DMS 273 (cell line): ENCODE measurements at regions not wholly inside any gene's neighbourhood (a gene's known extent, or its start where the extent isn't known, plus 50 kb on each side); places are given as distances from the start of the nearest gene placed in this dataset.

Experiments used
- DNase-seq: peaks from one replicate; lab custom pipeline; 2025; ENCODE audit not compliant: unreplicated experiment; lab: John Stamatoyannopoulos, UW

GRCh38 chr12:126862500-126862899, 1404.5 kb upstream of the TMEM132C start:
- DNase-seq, result no peak

- DNase-seq, result no peak
Measured at GRCh38 chr12:126869644-126870043, 1397.3 kb upstream of the TMEM132C start.

- no peak for DNase-seq
Measured at GRCh38 chr12:126873701-126874100, 1393.3 kb upstream of the TMEM132C start.

GRCh38 chr12:126874427-126875026, 1392.4 kb upstream of the TMEM132C start:
- DNase-seq, result peak; percentile 64

GRCh38 chr12:126879842-126880241, 1387.1 kb upstream of the TMEM132C start:
- DNase-seq, result no peak

GRCh38 chr12:126883697-126884096, 1383.3 kb upstream of the TMEM132C start:
- DNase-seq, result no peak

GRCh38 chr12:126889501-126889900, 1377.5 kb upstream of the TMEM132C start:
- DNase-seq, result no peak

GRCh38 chr12:126890097-126890496, 1376.9 kb upstream of the TMEM132C start:
- no peak for DNase-seq

- no peak for DNase-seq
Measured at GRCh38 chr12:126891789-126892188, 1375.2 kb upstream of the TMEM132C start.

- no peak for DNase-seq
Measured at GRCh38 chr12:126895951-126896913, 1370.7 kb upstream of the TMEM132C start.

- DNase-seq, result no peak
Measured at GRCh38 chr12:126897102-126897501, 1369.9 kb upstream of the TMEM132C start.

- DNase-seq, result no peak
Measured at GRCh38 chr12:126897778-126898177, 1369.2 kb upstream of the TMEM132C start.

GRCh38 chr12:126898562-126898961, 1368.4 kb upstream of the TMEM132C start:
- DNase-seq, result no peak

GRCh38 chr12:126899926-126900792, 1366.8 kb upstream of the TMEM132C start:
- DNase-seq, result no peak

- no peak for DNase-seq
Measured at GRCh38 chr12:126903027-126903876, 1363.7 kb upstream of the TMEM132C start.

GRCh38 chr12:126905752-126906151, 1361.2 kb upstream of the TMEM132C start:
- no peak for DNase-seq

- no peak for DNase-seq
Measured at GRCh38 chr12:126907900-126908764, 1358.8 kb upstream of the TMEM132C start.

GRCh38 chr12:126908765-126909142, 1358.2 kb upstream of the TMEM132C start:
- DNase-seq, result no peak

- no peak for DNase-seq
Measured at GRCh38 chr12:126910570-126910969, 1356.4 kb upstream of the TMEM132C start.
